H9 (cell line): ENCODE measurements at regions not wholly inside any gene's neighbourhood (a gene's known extent, or its start where the extent isn't known, plus 50 kb on each side); places are given as distances from the start of the nearest gene placed in this dataset.

Source experiments
- DNase-seq: peaks from one replicate; pipeline ENCODE4 v3.0.0-alpha.2; 2017
- H2AFZ ChIP-seq: one replicate; pipeline ENCODE4 v1.6.1; 2013; ENCODE audit warnings: mild to moderate bottlenecking, low read length, control low read depth, moderate library complexity
- H2AK5ac ChIP-seq: 2 replicates; pipeline ENCODE4 v1.6.1; 2013; ENCODE audit warnings: low read length, control low read depth, mixed read lengths; ENCODE audit not compliant: insufficient read length
- H2BK120ac ChIP-seq: one replicate; pipeline ENCODE4 v1.6.1; 2013; ENCODE audit warnings: low read depth, mild to moderate bottlenecking, low read length, control low read depth, inconsistent platforms; ENCODE audit not compliant: poor library complexity, severe bottlenecking
- H2BK12ac ChIP-seq: 2 replicates; pipeline ENCODE4 v1.6.1; 2013; ENCODE audit warnings: low read length, control low read depth, mixed read lengths, low read depth; ENCODE audit not compliant: insufficient read length
- H2BK15ac ChIP-seq: 2 replicates; pipeline ENCODE4 v1.6.1; 2013; ENCODE audit warnings: low read depth, low read length, control low read depth
- H2BK20ac ChIP-seq: one replicate; pipeline ENCODE4 v1.6.1; 2013; ENCODE audit warnings: low read depth, mild to moderate bottlenecking, low read length, control low read depth, inconsistent platforms; ENCODE audit not compliant: poor library complexity, severe bottlenecking
- H2BK5ac ChIP-seq: 2 replicates; pipeline ENCODE4 v1.6.1; 2013; ENCODE audit warnings: low read length, control low read depth, mixed read lengths; ENCODE audit not compliant: insufficient read length
- H3K14ac ChIP-seq: 2 replicates; pipeline ENCODE4 v1.6.1; 2013; ENCODE audit warnings: low read length, control low read depth; ENCODE audit not compliant: insufficient read depth
- H3K18ac ChIP-seq: 2 replicates; pipeline ENCODE4 v1.6.1; 2013; ENCODE audit warnings: low read depth, mild to moderate bottlenecking, mixed read lengths, low read length, control low read depth; ENCODE audit not compliant: insufficient read length
- H3K23ac ChIP-seq: 2 replicates; pipeline ENCODE4 v1.6.1; 2013; ENCODE audit warnings: low read length, control low read depth, mixed read lengths, low read depth; ENCODE audit not compliant: insufficient read length
- H3K23me2 ChIP-seq: 2 replicates; pipeline ENCODE4 v1.6.1; 2013; ENCODE audit warnings: low read depth, mild to moderate bottlenecking, mixed read lengths, low read length, control low read depth; ENCODE audit not compliant: insufficient read length, poor library complexity, severe bottlenecking
- H3K27ac ChIP-seq: 2 replicates; pipeline ENCODE4 v1.5.1; 2013; ENCODE audit warnings: low read length, control low read depth, mixed read lengths, low read depth; ENCODE audit not compliant: insufficient read length
- H3K27me3 ChIP-seq: 2 replicates; pipeline ENCODE4 v1.6.1; 2013; ENCODE audit warnings: low read length, control low read depth, inconsistent platforms; ENCODE audit not compliant: insufficient read depth
- H3K4ac ChIP-seq: 2 replicates; pipeline ENCODE4 v1.6.1; 2013; ENCODE audit warnings: low read depth, mild to moderate bottlenecking, control low read depth, inconsistent platforms, low read length, moderate library complexity
- H3K4me1 ChIP-seq: 2 replicates; pipeline ENCODE4 v1.6.1; 2013; ENCODE audit warnings: low read length, control low read depth, inconsistent platforms; ENCODE audit not compliant: insufficient read depth
- H3K4me2 ChIP-seq: 2 replicates; pipeline ENCODE4 v1.6.1; 2013; ENCODE audit warnings: low read length, control low read depth, mixed read lengths; ENCODE audit not compliant: insufficient read length, insufficient read depth
- H3K56ac ChIP-seq: 2 replicates; pipeline ENCODE4 v1.6.1; 2013; ENCODE audit warnings: low read depth, mild to moderate bottlenecking, mixed read lengths, low read length, control low read depth; ENCODE audit not compliant: insufficient read length
- H3K79me1 ChIP-seq: 2 replicates; pipeline ENCODE4 v1.6.1; 2013; ENCODE audit warnings: low read depth, mild to moderate bottlenecking, moderate library complexity, low read length, control low read depth, inconsistent platforms; ENCODE audit not compliant: insufficient read depth, poor library complexity, severe bottlenecking
- H3K79me2 ChIP-seq: 2 replicates; pipeline ENCODE4 v1.6.1; 2013; ENCODE audit warnings: low read length, control low read depth, inconsistent platforms; ENCODE audit not compliant: insufficient read depth
- H3K9ac ChIP-seq: 2 replicates; pipeline ENCODE4 v1.6.1; 2013; ENCODE audit warnings: low read length, control low read depth, mixed read lengths; ENCODE audit not compliant: insufficient read length; ENCODE audit errors: extremely low read depth
- H3K9me3 ChIP-seq: one replicate; pipeline ENCODE4 v1.6.1; 2013; ENCODE audit warnings: low read depth, low read length, inconsistent platforms; ENCODE audit not compliant: control insufficient read depth
- H3T11ph ChIP-seq: one replicate; pipeline ENCODE4 v1.6.1; 2013; ENCODE audit warnings: mild to moderate bottlenecking, low read length, control low read depth, inconsistent platforms
- H4K20me1 ChIP-seq: one replicate; pipeline ENCODE4 v1.6.1; 2013; ENCODE audit not compliant: control insufficient read depth, insufficient read length, insufficient read depth
- H4K5ac ChIP-seq: 2 replicates; pipeline ENCODE4 v1.6.1; 2013; ENCODE audit warnings: low read depth, mild to moderate bottlenecking, mixed read lengths, low read length, control low read depth; ENCODE audit not compliant: insufficient read length
- H4K8ac ChIP-seq: replicated peaks from 2 replicates; pipeline ENCODE4 v1.6.1; 2013; ENCODE audit warnings: low read length, control low read depth, mixed read lengths, low read depth; ENCODE audit not compliant: insufficient read length
- H4K91ac ChIP-seq: 2 replicates; pipeline ENCODE4 v1.6.1; 2013; ENCODE audit warnings: low read depth, mild to moderate bottlenecking, moderate library complexity, mixed read lengths, low read length, control low read depth; ENCODE audit not compliant: insufficient read length
- H3K27ac Mint-ChIP-seq, 3 experiments: 2 replicates in 2 of 3; 3 replicates in 1 of 3; pipeline ENCODE4 v1.8.0; 2020 to 2021; ENCODE audit warnings: mixed read lengths in 3 of 3, mild to moderate bottlenecking in 1 of 3, moderate library complexity in 1 of 3
- H3K27me3 Mint-ChIP-seq: 2 replicates; pipeline ENCODE4 v1.8.0; 2021; ENCODE audit warnings: low read depth, mild to moderate bottlenecking, moderate library complexity, mixed read lengths
- H3K36me3 Mint-ChIP-seq, 3 experiments: 2 replicates in 2 of 3; 3 replicates in 1 of 3; pipeline ENCODE4 v1.8.0; 2020 to 2021; ENCODE audit warnings: low read depth in 3 of 3, mixed read lengths in 3 of 3; ENCODE audit not compliant: insufficient read depth in 1 of 3
- H3K4me1 Mint-ChIP-seq, 2 experiments: 2 replicates each; pipeline ENCODE4 v1.8.0; 2020; ENCODE audit warnings: mixed read lengths in 2 of 2
- H3K4me3 Mint-ChIP-seq, 2 experiments: 2 replicates in 1 of 2; 3 replicates in 1 of 2; pipeline ENCODE4 v1.8.0; 2020 to 2021; ENCODE audit warnings: mild to moderate bottlenecking in 2 of 2, mixed read lengths in 2 of 2, moderate library complexity in 1 of 2
- H3K9me3 Mint-ChIP-seq, 2 experiments: 2 replicates in 1 of 2; 3 replicates in 1 of 2; pipeline ENCODE4 v1.8.0; 2020; ENCODE audit warnings: mild to moderate bottlenecking in 2 of 2, mixed read lengths in 2 of 2, moderate library complexity in 1 of 2
- WGBS: extraction: QIAGEN DNeasy Blood & Tissue Kit; methylation state at CpG from one replicate; pipeline ENCODE4 v1.1.7; 2013; ENCODE audit warnings: missing lambda C conversion rate, low lambda C conversion rate, mixed read lengths; ENCODE audit not compliant: insufficient read length; ENCODE audit errors: extremely low coverage; 5-methylcytosine and 5-hydroxymethylcytosine counted together
- TF ChIP-seq, protein P1 (sequence below): fragments of 200-600 bp; sonication (generic); conservative IDR thresholded peaks from 3 replicates; pipeline ENCODE4 v1.8.0; 2021; ENCODE audit warnings: antibody characterized with exemption, mild to moderate bottlenecking

DNA sequence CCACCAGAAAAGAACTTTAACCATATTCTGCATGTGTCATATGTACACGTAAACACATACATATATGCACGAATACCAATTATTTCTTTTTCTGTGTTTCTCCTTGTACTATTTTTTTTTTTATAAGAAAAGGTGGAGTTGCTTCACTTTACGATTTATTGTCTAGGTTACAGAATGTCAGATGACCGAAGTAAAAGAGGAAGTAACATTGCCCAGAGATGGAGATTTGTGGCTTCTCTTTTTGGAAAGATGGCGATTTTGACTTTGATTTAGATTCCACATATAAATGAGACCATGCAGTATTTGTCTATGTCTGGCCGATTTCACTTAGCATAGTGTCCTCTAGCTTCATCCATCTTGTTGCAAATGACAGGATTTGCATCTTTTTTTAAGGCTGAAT, 293.1 kb downstream of the SV2B start:
- H3K23ac ChIP-seq, result no peak overlapping the region
- H4K5ac ChIP-seq, result no peak overlapping the region
- H2BK12ac ChIP-seq, result no peak overlapping the region
- TF ChIP-seq, protein P1, sequence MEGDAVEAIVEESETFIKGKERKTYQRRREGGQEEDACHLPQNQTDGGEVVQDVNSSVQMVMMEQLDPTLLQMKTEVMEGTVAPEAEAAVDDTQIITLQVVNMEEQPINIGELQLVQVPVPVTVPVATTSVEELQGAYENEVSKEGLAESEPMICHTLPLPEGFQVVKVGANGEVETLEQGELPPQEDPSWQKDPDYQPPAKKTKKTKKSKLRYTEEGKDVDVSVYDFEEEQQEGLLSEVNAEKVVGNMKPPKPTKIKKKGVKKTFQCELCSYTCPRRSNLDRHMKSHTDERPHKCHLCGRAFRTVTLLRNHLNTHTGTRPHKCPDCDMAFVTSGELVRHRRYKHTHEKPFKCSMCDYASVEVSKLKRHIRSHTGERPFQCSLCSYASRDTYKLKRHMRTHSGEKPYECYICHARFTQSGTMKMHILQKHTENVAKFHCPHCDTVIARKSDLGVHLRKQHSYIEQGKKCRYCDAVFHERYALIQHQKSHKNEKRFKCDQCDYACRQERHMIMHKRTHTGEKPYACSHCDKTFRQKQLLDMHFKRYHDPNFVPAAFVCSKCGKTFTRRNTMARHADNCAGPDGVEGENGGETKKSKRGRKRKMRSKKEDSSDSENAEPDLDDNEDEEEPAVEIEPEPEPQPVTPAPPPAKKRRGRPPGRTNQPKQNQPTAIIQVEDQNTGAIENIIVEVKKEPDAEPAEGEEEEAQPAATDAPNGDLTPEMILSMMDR, result no peak
- no peak overlapping the region for H2BK5ac ChIP-seq
- H3K56ac ChIP-seq, result no peak overlapping the region
- H4K91ac ChIP-seq, result no peak overlapping the region
- H4K8ac ChIP-seq, result no peak overlapping the region
- no peaks in the 10 kb centered on the region for H3K79me2 ChIP-seq
- no peaks in the 10 kb centered on the region for H3K4me1 ChIP-seq
- H3K18ac ChIP-seq, result no peak overlapping the region
- no peak overlapping the region for H3K9ac ChIP-seq
- no peak overlapping the region for H3K27ac ChIP-seq
- H3K27ac Mint-ChIP-seq, result no peak overlapping the region
- peaks cover 6 to 12% of the 10 kb centered on the region in 2 experiments; a peak in 4 of 5 replicates for H3K9me3 Mint-ChIP-seq
- H3K4ac ChIP-seq, result no peak overlapping the region
- H2BK120ac ChIP-seq, result no peak overlapping the region
- H3K9me3 ChIP-seq, result no peaks in the 10 kb centered on the region
- no peak overlapping the region for H2BK20ac ChIP-seq
- H2BK15ac ChIP-seq, result no peak overlapping the region
- H2AK5ac ChIP-seq, result no peak overlapping the region
- H3K79me1 ChIP-seq, result no peaks in the 10 kb centered on the region
- no CpG with 5 or more reads among the region's 6 CpGs for WGBS
- no peak overlapping the region for H3T11ph ChIP-seq
- H4K20me1 ChIP-seq, result no peaks in the 10 kb centered on the region
- H3K27me3 ChIP-seq, result no peaks in the 10 kb centered on the region
- H3K36me3 Mint-ChIP-seq, result no peaks in the 10 kb centered on the region
- no peaks in the 10 kb centered on the region for H3K27me3 Mint-ChIP-seq
- no peak overlapping the region for H3K4me3 Mint-ChIP-seq
- no peak overlapping the region for H3K14ac ChIP-seq
- no peak overlapping the region for H2AFZ ChIP-seq
- DNase-seq, result no peak
- H3K23me2 ChIP-seq, result no peaks in the 10 kb centered on the region
- H3K4me2 ChIP-seq, result no peak overlapping the region
- H3K4me1 Mint-ChIP-seq, result no peaks in the 10 kb centered on the region
